ENCODE measurements at regions not wholly inside any gene's neighbourhood (a gene's known extent, or its start where the extent isn't known, plus 50 kb on each side); places are given as distances from the start of the nearest gene placed in this dataset.
A peak's percentile ranks its signal among the peaks of the same experiment; 100 is the strongest.

DNA sequence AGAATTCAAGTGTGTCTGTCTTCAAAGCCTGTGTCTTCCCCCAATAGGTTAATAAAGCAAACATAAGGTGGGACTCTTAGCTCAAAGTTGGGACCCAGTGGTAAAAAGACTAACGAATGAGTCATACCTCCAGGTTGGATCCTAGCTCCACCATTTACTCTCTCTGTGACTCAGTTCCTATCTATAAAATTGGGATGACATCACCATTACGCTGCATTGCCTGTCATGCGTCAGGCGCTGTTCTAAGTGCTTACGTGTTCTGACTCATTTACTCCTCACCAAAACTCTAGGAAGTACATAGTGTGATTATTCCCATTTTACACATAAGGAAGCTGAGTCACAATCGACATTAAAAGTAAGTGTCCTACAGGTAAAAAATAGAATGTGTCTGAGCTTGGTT is 915.8 kb downstream of the VRK1 start:
- no peak overlapping the region for H3K27ac ChIP-seq
- TF ChIP-seq CTCF (conservative IDR thresholded peaks at IDR 0.05) = no peak
- TF ChIP-seq ZFX (IDR thresholded peaks at IDR 0.05) = no peak

GRCh38 chr14:97718886-97719442 is 921.8 kb downstream of the VRK1 start:
- TF ChIP-seq CTCF (conservative IDR thresholded peaks at IDR 0.05) (no peak), ZFX (IDR thresholded peaks at IDR 0.05) (no peak)
- no peak overlapping the region for H3K27ac ChIP-seq

DNA sequence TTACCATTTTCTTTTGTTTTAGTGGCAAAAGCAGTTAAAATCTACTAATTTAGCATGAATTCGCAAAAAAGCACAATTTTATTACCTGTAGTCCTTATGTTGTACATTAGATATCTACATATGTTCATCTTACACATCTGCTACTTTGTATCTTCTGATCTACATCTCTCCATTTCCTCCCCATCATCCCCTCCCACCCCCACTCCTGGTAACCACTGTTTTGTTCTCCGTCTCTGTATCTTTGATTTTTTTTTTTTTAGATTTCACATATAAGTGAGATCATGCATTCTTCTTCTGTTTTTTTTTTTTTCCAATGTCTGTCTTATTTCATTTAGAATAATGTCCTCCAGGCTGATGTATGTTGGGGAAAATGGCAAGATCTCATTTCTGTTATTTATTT is 922.7 kb downstream of the VRK1 start:
- no peak for TF ChIP-seq CTCF (conservative IDR thresholded peaks at IDR 0.05)
- no peak overlapping the region for H3K27ac ChIP-seq

GRCh38 chr14:97723351-97723750 is 926.2 kb downstream of the VRK1 start:
- TF ChIP-seq ZFX (IDR thresholded peaks at IDR 0.05) (no peak), CTCF (conservative IDR thresholded peaks at IDR 0.05) (no peak)
- H3K27ac ChIP-seq = no peak overlapping the region

DNA sequence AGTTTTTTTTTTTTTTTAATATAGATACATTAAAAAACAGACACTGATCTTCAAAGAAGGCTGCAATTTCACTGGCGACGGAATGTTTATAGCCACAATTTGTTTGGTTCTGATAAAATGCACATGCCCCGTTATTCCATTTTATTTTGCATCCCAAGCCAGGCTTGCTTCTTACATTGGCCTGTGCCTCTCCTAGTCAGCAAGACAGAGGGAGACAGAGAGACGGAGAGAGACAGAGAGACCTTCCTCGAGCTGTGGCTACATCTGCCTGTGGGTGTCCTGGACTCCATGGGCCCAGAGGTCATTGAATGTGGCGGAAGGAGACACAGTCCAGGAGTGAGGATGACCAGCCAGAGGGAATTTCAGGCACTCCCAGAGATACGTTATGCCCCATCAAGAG is 926.6 kb downstream of the VRK1 start:
- no peak for TF ChIP-seq ZFX (IDR thresholded peaks at IDR 0.05)
- TF ChIP-seq CTCF (conservative IDR thresholded peaks at IDR 0.05) = peak; percentile 19; the same call in 1 of the 2 replicates
- H3K27ac ChIP-seq = no peak overlapping the region

GRCh38 chr14:97724265-97724731 is 927.1 kb downstream of the VRK1 start:
- TF ChIP-seq CTCF (conservative IDR thresholded peaks at IDR 0.05) (peak; percentile 8; the same call in 1 of the 2 replicates), ZFX (IDR thresholded peaks at IDR 0.05) (no peak)
- no peak overlapping the region for H3K27ac ChIP-seq

DNA sequence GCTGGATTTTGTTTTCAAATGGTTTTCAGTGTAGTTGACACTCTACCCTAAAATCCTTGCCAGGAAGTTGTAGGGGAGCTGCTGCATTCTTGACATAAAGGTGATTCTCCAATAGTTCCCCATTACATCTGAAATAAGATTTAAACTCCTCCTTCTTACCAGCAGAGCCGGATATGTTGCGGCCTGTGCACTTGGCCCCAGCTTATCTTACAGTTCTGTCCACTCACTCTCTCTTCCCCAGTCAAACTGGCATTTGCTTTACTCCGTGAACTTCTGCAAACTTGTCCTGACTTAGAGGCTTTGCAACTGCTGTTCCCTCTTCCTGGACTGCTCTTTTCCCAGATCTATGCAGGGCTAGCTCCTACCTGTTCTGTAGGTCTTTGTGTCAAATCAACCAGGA is 929.5 kb downstream of the VRK1 start:
- H3K27ac ChIP-seq = no peak overlapping the region
- TF ChIP-seq CTCF (conservative IDR thresholded peaks at IDR 0.05) = no peak
- TF ChIP-seq ZFX (IDR thresholded peaks at IDR 0.05) = no peak
